OCI-LY7 (cell line): ENCODE measurements at regions not wholly inside any gene's neighbourhood (a gene's known extent, or its start where the extent isn't known, plus 50 kb on each side); places are given as distances from the start of the nearest gene placed in this dataset.

ENCODE experiments used
- BruUV-seq: library from RNA; stranded (reverse); fragments of 400-500 nt; replicated peaks from 2 replicates; lab custom pipeline; 2021; lab: Mats Ljungman, UMichigan
- CTCF ChIA-PET: fragments of 300-600 bp; sonication (Branson Sonifier 250); formaldehyde crosslinking; loops from one replicate; lab custom pipeline; 2022; ENCODE audit warnings: antibody characterized with exemption; ENCODE audit not compliant: unreplicated experiment; lab: Charles Lee
- POLR2A ChIA-PET: fragments of 300-600 bp; sonication (Branson Sonifier 250); formaldehyde crosslinking; loops from one replicate; lab custom pipeline; 2022; ENCODE audit warnings: antibody characterized with exemption; lab: Charles Lee
- DNase-seq: peaks from one replicate; pipeline ENCODE4 v3.0.0-alpha.2; 2015; ENCODE audit warnings: low spot score
- H2AFZ ChIP-seq: fragments of 200-600 bp; sonication (generic), shearing (Covaris generic); 2 replicates; pipeline ENCODE4 v1.6.1; 2014; ENCODE audit warnings: mild to moderate bottlenecking, antibody characterized with exemption, low read length, moderate library complexity
- H3K27ac ChIP-seq: fragments of 200-600 bp; sonication (generic); 2 replicates; pipeline ENCODE4 v1.5.1; 2014; ENCODE audit warnings: mixed run types, low read depth, mild to moderate bottlenecking, moderate library complexity, low read length, inconsistent platforms; ENCODE audit not compliant: poor library complexity, severe bottlenecking
- H3K36me3 ChIP-seq: fragments of 200-600 bp; sonication (generic); 2 replicates; pipeline ENCODE4 v1.6.1; 2014; ENCODE audit warnings: mild to moderate bottlenecking, antibody characterized with exemption, low read length, moderate library complexity, mixed read lengths; ENCODE audit not compliant: insufficient read depth
- H3K4me1 ChIP-seq: fragments of 200-600 bp; sonication (generic); 2 replicates; pipeline ENCODE4 v1.5.1; 2014; ENCODE audit warnings: mild to moderate bottlenecking, low read length; ENCODE audit not compliant: insufficient read depth, poor library complexity, severe bottlenecking
- H3K4me2 ChIP-seq: fragments of 200-600 bp; sonication (generic); 2 replicates; pipeline ENCODE4 v1.6.1; 2014; ENCODE audit warnings: mild to moderate bottlenecking, low read length
- H3K4me3 ChIP-seq: fragments of 200-600 bp; sonication (generic); 2 replicates; pipeline ENCODE4 v1.5.1; 2014; ENCODE audit warnings: mild to moderate bottlenecking, low read depth, low read length; ENCODE audit not compliant: poor library complexity, severe bottlenecking
- H3K79me2 ChIP-seq: fragments of 200-600 bp; sonication (generic); 2 replicates; pipeline ENCODE4 v1.6.1; 2016; ENCODE audit warnings: low read depth, mild to moderate bottlenecking, low read length, moderate library complexity, mixed read lengths; ENCODE audit not compliant: insufficient read depth
- H3K9me2 ChIP-seq: fragments of 200-600 bp; sonication (generic); 2 replicates; pipeline ENCODE4 v1.6.1; 2016; ENCODE audit warnings: mild to moderate bottlenecking, low read length, mixed read lengths; ENCODE audit not compliant: insufficient read depth
- H3K9me3 ChIP-seq: fragments of 200-600 bp; sonication (generic); 2 replicates; pipeline ENCODE4 v1.6.1; 2014; ENCODE audit warnings: mild to moderate bottlenecking, mixed run types, low read length, mixed read lengths
- H4K20me1 ChIP-seq: fragments of 200-600 bp; sonication (generic); 2 replicates; pipeline ENCODE4 v1.6.1; 2014; ENCODE audit warnings: mild to moderate bottlenecking, antibody characterized with exemption, low read length, moderate library complexity, mixed read lengths; ENCODE audit not compliant: insufficient read depth
- CTCF ChIP-seq: fragments of 200-600 bp; sonication (generic); conservative IDR thresholded peaks from 2 replicates; pipeline ENCODE4 v1.5.1; 2014; ENCODE audit warnings: mild to moderate bottlenecking, antibody characterized with exemption, low read length, moderate library complexity, mixed read lengths
- EZH2phosphoT487 ChIP-seq: fragments of 200-600 bp; sonication (generic); IDR thresholded peaks from 2 replicates; pipeline ENCODE4 v1.6.1; 2018; ENCODE audit warnings: low read depth, borderline replicate concordance, mild to moderate bottlenecking, mixed run types, antibody characterized with exemption, low read length, moderate library complexity, mixed read lengths
- intact Hi-C: fragments of 100-400 bp; cut with micrococcal nuclease; formaldehyde crosslinking; loops from one replicate; pipeline ENCODE4 v1.10.0; 2022; ENCODE audit not compliant: unreplicated experiment

DNA sequence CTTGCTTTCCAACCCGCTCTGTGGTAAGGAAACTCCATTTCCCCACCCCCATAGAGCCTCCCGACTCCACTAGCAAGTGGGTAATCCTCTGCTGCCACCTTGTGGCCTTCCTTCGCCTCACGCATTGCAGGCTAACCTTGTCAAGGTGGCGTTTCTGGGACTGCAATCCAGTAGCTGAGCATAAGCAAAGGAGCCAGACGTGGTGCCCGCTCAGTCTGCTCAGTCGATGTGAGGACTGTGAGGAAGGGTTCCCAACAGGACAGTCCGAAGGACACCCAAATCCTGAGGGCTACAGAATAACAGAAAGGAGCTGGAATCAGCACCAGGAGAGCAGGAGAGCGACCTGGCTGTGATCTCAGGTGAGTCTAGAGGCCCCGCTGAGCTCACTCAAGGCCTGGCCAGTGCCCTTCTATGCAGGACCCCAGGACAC lies 144.2 kb downstream of the SUCLG1 start:
- Histone ChIP-seq H3K4me2 (no peak overlapping the region), H4K20me1 (no peaks in the 10 kb centered on the region), H2AFZ (no peak overlapping the region), H3K36me3 (no peaks in the 10 kb centered on the region), H3K9me2 (no peaks in the 10 kb centered on the region), H3K4me1 (no peaks in the 10 kb centered on the region), H3K79me2 (no peaks in the 10 kb centered on the region), H3K9me3 (no peaks in the 10 kb centered on the region), H3K27ac (no peak overlapping the region), H3K4me3 (no peak overlapping the region)
- TF ChIP-seq CTCF (peak; percentile 92), EZH2phosphoT487 (no peak)
- BruUV-seq = no TSS peak
- ChIA-PET POLR2A (interaction anchor here (0.6 to 0.8 kb wide), 2 partner anchors 16 to 148 kb away, joined by 3 read pairs; no protein-coding TSS in a partner anchor), CTCF (interaction anchor here (1.3 kb wide), 1 partner anchor 12 kb away, joined by 4 read pairs; no protein-coding TSS in a partner anchor)
- intact Hi-C loops = loop anchor here (2.0 kb wide), 1 partner anchor 292 kb away; no protein-coding TSS in a partner anchor
- peak; percentile 79 for DNase-seq

- ChIA-PET POLR2A (interaction anchor here (0.6 kb wide), 1 partner anchor 15 kb away, joined by 3 read pairs; no protein-coding TSS in a partner anchor), CTCF (interaction anchor here (1.3 kb wide), 1 partner anchor 12 kb away, joined by 4 read pairs; no protein-coding TSS in a partner anchor)
- BruUV-seq = no TSS peak
Measured at GRCh38 chr2:84314250-84314649, 144.8 kb downstream of the SUCLG1 start.

More at GRCh38 chr2:84314250-84314649, 144.8 kb downstream of the SUCLG1 start:
- H3K36me3 ChIP-seq = no peaks in the 10 kb centered on the region
- H3K9me3 ChIP-seq = no peaks in the 10 kb centered on the region
- no peak overlapping the region for H3K4me2 ChIP-seq
- no peaks in the 10 kb centered on the region for H3K79me2 ChIP-seq
- no peaks in the 10 kb centered on the region for H3K4me1 ChIP-seq
- H3K9me2 ChIP-seq = no peaks in the 10 kb centered on the region
- no peak for DNase-seq
- no peak overlapping the region for H3K27ac ChIP-seq
- intact Hi-C loops = loop anchor here (2.0 kb wide), 1 partner anchor 291 kb away; no protein-coding TSS in a partner anchor
- no peak overlapping the region for H2AFZ ChIP-seq
- TF ChIP-seq CTCF (no peak), EZH2phosphoT487 (no peak)
- H4K20me1 ChIP-seq = no peaks in the 10 kb centered on the region
- H3K4me3 ChIP-seq = no peak overlapping the region
